GM12872 (cell line): ENCODE measurements at regions not wholly inside any gene's neighbourhood (a gene's known extent, or its start where the extent isn't known, plus 50 kb on each side); places are given as distances from the start of the nearest gene placed in this dataset.

ENCODE experiments used
- TF ChIP-seq, protein P1 (sequence below): IDR thresholded peaks from 3 replicates; pipeline ENCODE4 v1.5.1; 2011; ENCODE audit warnings: low read depth, mild to moderate bottlenecking, low read length, moderate library complexity; ENCODE audit not compliant: insufficient read depth

DNA sequence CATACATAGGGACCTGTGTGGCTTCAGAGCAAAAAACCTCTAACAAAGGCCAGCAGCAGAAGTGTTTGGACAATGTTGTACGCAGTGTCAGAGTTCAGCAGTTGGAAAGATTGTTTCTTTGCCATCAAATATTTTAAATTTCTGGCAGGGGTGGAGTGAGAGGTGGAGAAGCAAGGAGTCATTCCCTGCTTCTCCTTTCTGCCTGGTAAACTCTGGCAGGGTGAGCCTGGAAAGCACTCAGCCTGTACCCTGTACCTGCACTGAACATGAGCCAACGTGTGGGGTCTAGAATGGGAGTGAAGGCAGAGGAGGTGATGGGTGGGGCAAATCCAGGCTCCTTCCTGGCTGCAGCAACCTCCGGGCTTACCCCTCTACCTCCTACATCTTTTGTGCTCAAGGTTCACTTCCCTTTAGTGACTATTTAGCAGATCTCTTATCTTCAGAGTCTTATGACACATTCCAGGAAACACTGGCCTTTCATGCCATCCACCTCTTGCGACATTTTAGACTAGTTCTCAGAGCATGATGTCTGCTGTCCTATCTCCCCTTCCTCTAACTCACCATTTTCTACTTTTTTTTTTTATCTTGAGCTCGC lies 445.0 kb upstream of the PIK3R1 start:
- TF ChIP-seq, protein P1, sequence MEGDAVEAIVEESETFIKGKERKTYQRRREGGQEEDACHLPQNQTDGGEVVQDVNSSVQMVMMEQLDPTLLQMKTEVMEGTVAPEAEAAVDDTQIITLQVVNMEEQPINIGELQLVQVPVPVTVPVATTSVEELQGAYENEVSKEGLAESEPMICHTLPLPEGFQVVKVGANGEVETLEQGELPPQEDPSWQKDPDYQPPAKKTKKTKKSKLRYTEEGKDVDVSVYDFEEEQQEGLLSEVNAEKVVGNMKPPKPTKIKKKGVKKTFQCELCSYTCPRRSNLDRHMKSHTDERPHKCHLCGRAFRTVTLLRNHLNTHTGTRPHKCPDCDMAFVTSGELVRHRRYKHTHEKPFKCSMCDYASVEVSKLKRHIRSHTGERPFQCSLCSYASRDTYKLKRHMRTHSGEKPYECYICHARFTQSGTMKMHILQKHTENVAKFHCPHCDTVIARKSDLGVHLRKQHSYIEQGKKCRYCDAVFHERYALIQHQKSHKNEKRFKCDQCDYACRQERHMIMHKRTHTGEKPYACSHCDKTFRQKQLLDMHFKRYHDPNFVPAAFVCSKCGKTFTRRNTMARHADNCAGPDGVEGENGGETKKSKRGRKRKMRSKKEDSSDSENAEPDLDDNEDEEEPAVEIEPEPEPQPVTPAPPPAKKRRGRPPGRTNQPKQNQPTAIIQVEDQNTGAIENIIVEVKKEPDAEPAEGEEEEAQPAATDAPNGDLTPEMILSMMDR = no peak

DNA sequence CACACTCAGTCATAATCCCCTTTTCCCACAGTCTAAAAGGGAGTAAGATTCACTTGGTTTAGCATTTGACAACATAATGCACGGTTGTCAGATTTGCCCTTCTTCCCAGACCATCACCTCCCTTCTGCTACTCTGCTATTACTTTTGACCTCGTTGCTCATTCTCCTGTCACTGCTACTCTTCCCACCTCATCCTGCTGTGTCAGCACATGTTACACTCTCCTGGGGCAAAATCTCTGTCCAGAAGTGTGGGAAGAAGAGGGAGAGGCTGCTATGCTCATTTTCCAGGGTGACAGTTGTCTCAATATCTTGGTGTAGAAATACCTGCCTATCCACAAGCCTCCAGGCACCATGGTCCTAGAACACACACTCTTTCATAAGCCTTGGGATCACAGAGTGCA lies 449.9 kb upstream of the PIK3R1 start:
- TF ChIP-seq, protein P1 = no peak

DNA sequence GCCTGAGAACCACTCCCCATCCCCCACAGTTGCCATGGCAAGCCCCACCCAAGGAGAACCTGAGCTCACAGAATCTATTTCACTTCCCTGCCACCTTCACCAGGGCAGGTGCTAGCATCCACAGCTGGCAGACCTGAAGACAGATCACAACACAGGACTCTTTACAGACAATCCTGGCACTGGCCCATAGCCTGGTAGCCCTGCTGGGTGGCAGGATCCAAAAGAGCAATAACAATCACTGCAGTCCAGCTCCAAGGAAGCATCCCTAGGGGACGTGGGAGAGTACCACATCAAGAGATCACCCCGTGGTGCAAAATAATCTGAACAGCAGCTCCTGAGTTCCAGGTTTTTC lies 463.2 kb upstream of the PIK3R1 start:
- TF ChIP-seq, protein P1 = no peak

DNA sequence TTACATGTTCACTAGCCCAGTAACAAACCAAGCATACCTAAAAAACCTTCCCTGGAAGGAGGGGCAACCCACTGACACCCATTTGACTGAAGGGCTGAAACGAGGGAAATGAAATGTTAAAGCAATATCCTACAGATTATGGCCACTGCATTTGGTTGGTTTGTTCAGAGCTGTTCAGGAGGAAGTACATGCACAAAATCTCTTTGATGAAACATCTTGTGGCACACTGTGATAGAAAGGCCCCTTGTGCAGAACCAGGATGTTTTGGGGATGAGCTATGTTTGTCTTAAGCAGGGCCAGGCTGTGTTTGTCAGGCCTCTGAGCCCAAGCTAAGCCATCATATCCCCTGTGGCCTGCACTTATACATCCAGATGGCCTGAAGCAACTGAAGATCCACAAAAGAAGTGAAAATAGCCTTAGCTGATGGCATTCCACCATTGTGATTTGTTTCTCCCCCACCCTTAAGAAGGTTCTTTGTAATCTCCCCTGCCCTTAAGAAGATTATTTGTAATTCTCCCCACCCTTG lies 467.3 kb upstream of the PIK3R1 start:
- TF ChIP-seq, protein P1 = no peak

DNA sequence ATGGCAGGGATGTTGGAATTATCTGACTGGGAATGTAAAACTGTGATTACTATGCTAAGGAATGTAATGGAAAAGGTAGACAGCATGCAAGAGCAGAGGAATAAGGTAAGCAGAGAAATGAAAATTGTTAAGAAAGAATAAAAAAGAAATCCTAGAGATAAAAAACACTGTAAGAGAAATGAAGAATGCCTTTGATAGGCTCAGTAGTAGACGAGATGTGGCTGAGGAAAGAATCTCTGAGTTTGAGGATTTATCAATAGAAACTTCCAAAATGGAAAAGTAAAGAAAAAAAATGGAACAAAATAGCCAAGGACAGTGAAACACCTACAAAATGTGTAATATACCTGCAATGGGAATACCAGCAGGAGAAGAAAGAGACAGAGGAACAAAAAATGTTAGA lies 468.5 kb upstream of the PIK3R1 start:
- TF ChIP-seq, protein P1 = no peak

DNA sequence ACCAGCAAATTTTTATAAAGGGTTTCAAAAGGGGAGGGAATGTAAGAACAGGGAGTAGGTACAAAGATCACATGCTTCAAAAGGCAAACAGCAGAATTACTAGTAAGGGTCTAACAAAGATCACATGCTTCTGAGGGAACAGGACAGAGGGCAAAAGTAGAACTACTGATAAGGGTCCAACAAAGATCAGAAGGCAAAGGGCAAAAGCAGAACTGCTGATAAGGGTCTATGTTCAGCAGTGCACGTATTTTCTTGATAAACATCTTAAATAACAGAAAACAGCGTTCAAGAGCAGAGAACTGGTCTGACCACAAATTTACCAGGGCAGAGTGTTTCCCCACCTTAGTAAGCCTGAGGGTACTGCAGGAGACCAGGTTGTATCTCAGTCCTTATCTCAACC lies 469.5 kb upstream of the PIK3R1 start:
- TF ChIP-seq, protein P1 = no peak

DNA sequence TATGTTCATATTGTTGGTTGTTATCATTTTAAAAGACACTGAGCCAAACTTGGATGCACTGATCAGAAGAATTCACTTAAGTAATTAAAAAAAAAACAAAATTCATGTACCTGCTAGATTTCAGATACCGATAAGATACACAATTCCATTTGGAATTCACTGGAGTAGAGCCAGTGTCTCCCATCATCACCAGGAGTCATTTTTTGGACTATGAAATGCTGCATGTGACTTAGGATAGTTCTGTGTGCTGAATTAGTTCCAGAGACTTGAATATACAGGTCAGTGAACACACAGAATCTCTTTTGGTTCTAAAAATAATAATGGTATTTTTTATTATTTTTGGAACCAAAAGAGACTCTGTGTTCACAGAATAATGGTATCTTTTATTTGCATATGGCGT lies 482.6 kb upstream of the PIK3R1 start:
- TF ChIP-seq, protein P1 = no peak
